HG03432 (cell line): ENCODE measurements at regions not wholly inside any gene's neighbourhood (a gene's known extent, or its start where the extent isn't known, plus 50 kb on each side); places are given as distances from the start of the nearest gene placed in this dataset.
"Not testable (repeated sequence)": the region's sequence is repeated elsewhere in the genome, so short reads cannot be mapped to it uniquely, and the experiment has no call there.

ENCODE experiments used
- ATAC-seq: cut with Tn5 transposase; IDR thresholded peaks from one replicate; pipeline ENCODE4 v1.9.1; 2021; ENCODE audit warnings: mild to moderate bottlenecking, moderate library complexity; ENCODE audit not compliant: unreplicated experiment

- peak; percentile 71 for ATAC-seq
These were observed 136.2 kb upstream of the FZD8 start for GRCh38 chr10:35778306-35778705.

GRCh38 chr10:35776557-35776956 is 134.5 kb upstream of the FZD8 start:
- ATAC-seq = not testable (repeated sequence)

GRCh38 chr10:35774109-35774508 is 132.0 kb upstream of the FZD8 start:
- ATAC-seq = no peak

GRCh38 chr10:35770817-35771355 is 128.8 kb upstream of the FZD8 start:
- ATAC-seq = no peak

GRCh38 chr10:35769795-35770194 is 127.7 kb upstream of the FZD8 start:
- no peak for ATAC-seq

GRCh38 chr10:35768731-35769130 is 126.6 kb upstream of the FZD8 start:
- ATAC-seq = no peak

- no peak for ATAC-seq
These were observed 125.9 kb upstream of the FZD8 start for GRCh38 chr10:35768011-35768410.

GRCh38 chr10:35765996-35766395 is 123.9 kb upstream of the FZD8 start:
- ATAC-seq = no peak

- ATAC-seq = no peak
These were observed 123.0 kb upstream of the FZD8 start for GRCh38 chr10:35765066-35765527.

- no peak for ATAC-seq
These were observed 120.4 kb upstream of the FZD8 start for GRCh38 chr10:35762311-35763030.

GRCh38 chr10:35758076-35758475 is 116.0 kb upstream of the FZD8 start:
- no peak for ATAC-seq

GRCh38 chr10:35754519-35754918 is 112.4 kb upstream of the FZD8 start:
- no peak for ATAC-seq

GRCh38 chr10:35752469-35753461 is 110.7 kb upstream of the FZD8 start:
- no peak for ATAC-seq

GRCh38 chr10:35751347-35751746 is 109.3 kb upstream of the FZD8 start:
- no peak for ATAC-seq

GRCh38 chr10:35749230-35749629 is 107.1 kb upstream of the FZD8 start:
- no peak for ATAC-seq

GRCh38 chr10:35745617-35746403 is 103.7 kb upstream of the FZD8 start:
- no peak for ATAC-seq

GRCh38 chr10:35743851-35744250 is 101.8 kb upstream of the FZD8 start:
- no peak for ATAC-seq

- no peak for ATAC-seq
These were observed 101.3 kb upstream of the FZD8 start for GRCh38 chr10:35743351-35743750.

- no peak for ATAC-seq
These were observed 97.9 kb upstream of the FZD8 start for GRCh38 chr10:35739998-35740397.

- ATAC-seq = no peak
These were observed 93.3 kb upstream of the FZD8 start for GRCh38 chr10:35735412-35735811.

GRCh38 chr10:35731828-35732227 is 89.7 kb upstream of the FZD8 start:
- no peak for ATAC-seq
